HepG2 (cell line): ENCODE measurements at regions not wholly inside any gene's neighbourhood (a gene's known extent, or its start where the extent isn't known, plus 50 kb on each side); places are given as distances from the start of the nearest gene placed in this dataset.

Experiments used
- ATAC-seq: fragments of 200-7000 bp; cut with Tn5 transposase; 3 replicates; pipeline ENCODE4 v1.9.1; 2020; ENCODE audit warnings: mild to moderate bottlenecking, moderate library complexity
- BruUV-seq: library from RNA; stranded (reverse); fragments of 400-500 nt; replicated peaks from 2 replicates; lab custom pipeline; 2021; lab: Mats Ljungman, UMichigan
- CTCF ChIA-PET: fragments of 300-600 bp; formaldehyde crosslinking; extraction: SDS; loops from one replicate; lab custom pipeline; 2021; ENCODE audit warnings: low total read pairs, inconsistent platforms, low intra/inter-chr PET ratio; lab: Yijun Ruan, JAX
- POLR2A ChIA-PET: fragments of 350-600 bp; sonication (Branson Sonifier 250); formaldehyde crosslinking; loops from one replicate; lab custom pipeline; 2020; ENCODE audit warnings: antibody characterized with exemption, inconsistent platforms; lab: Yijun Ruan, JAX
- DNase-seq: peaks from one replicate; pipeline ENCODE4 v3.0.0-alpha.2; 2015; ENCODE audit warnings: low spot score
- FAIRE-seq: peaks from 3 replicates; lab custom pipeline; 2011; peaks lifted over from hg19 to GRCh38; lab: Jason Lieb, UNC
- H2AFZ ChIP-seq: one replicate; pipeline ENCODE4 v1.6.1; 2011; ENCODE audit warnings: low read length, inconsistent platforms
- H3K27ac ChIP-seq: fragments of 300-600 bp; 3 replicates; pipeline ENCODE4 v1.8.0; 2011; ENCODE audit warnings: mixed run types, mild to moderate bottlenecking, mixed read lengths, low read length, inconsistent platforms; ENCODE audit not compliant: insufficient read depth; ENCODE audit errors: extremely low read length
- H3K27me3 ChIP-seq, 2 experiments: fragments of 200-600 bp in 1 of 2; 2 replicates in 1 of 2; 3 replicates in 1 of 2; pipeline versions ENCODE4 v1.6.0 to v1.8.0; 2011; ENCODE audit warnings: low read length in 2 of 2, mild to moderate bottlenecking in 2 of 2, moderate library complexity in 2 of 2, inconsistent platforms in 1 of 2; ENCODE audit not compliant: insufficient read depth in 2 of 2, control insufficient read depth in 1 of 2
- H3K36me3 ChIP-seq, 2 experiments: fragments of 200-600 bp in 1 of 2; replicated peaks in 1 of 2; 2 replicates in 1 of 2; 3 replicates in 1 of 2; pipeline versions ENCODE4 v1.5.1 to v1.8.0; 2011; ENCODE audit warnings: low read length in 2 of 2, inconsistent platforms in 1 of 2; ENCODE audit not compliant: insufficient read depth in 2 of 2, control insufficient read depth in 1 of 2
- H3K4me1 ChIP-seq: 2 replicates; pipeline ENCODE4 v1.5.1; 2012; ENCODE audit warnings: low read length, inconsistent platforms; ENCODE audit not compliant: insufficient read depth
- H3K4me2 ChIP-seq: 2 replicates; pipeline ENCODE4 v1.6.0; 2011; ENCODE audit warnings: low read depth, low read length, inconsistent platforms
- H3K4me3 ChIP-seq, 3 experiments: fragments of 200-600 bp in 1 of 3; sonication (generic), shearing (Covaris generic) in 1 of 3; replicated peaks in 1 of 3; 2 replicates each; pipeline ENCODE4 v1.5.1; 2011 to 2016; ENCODE audit warnings: low read length in 3 of 3, inconsistent platforms in 2 of 3, low read depth in 2 of 3, mild to moderate bottlenecking in 2 of 3, control low read depth in 1 of 3, mixed read lengths in 1 of 3; ENCODE audit not compliant: insufficient read depth in 1 of 3
- H3K79me2 ChIP-seq: one replicate; pipeline ENCODE4 v1.6.1; 2011; ENCODE audit warnings: low read length, inconsistent platforms; ENCODE audit not compliant: insufficient read depth
- H3K9ac ChIP-seq: 2 replicates; pipeline ENCODE4 v1.6.0; 2011; ENCODE audit warnings: mild to moderate bottlenecking, low read depth, low read length, inconsistent platforms; ENCODE audit not compliant: insufficient read depth
- H3K9me3 ChIP-seq: 2 replicates; pipeline ENCODE4 v1.5.1; 2012; ENCODE audit warnings: mild to moderate bottlenecking, low read length
- H4K20me1 ChIP-seq: 2 replicates; pipeline ENCODE4 v1.6.0; 2011; ENCODE audit warnings: inconsistent platforms, mild to moderate bottlenecking, low read length, moderate library complexity; ENCODE audit not compliant: insufficient read depth
- ATF3 ChIP-seq: sonication (generic); formaldehyde crosslinking; IDR thresholded peaks from 2 replicates; pipeline ENCODE4 v1.4.0; 2020; ENCODE audit warnings: missing genetic modification reagents
- CHCHD3 ChIP-seq: sonication (generic); formaldehyde crosslinking; IDR thresholded peaks from 2 replicates; pipeline ENCODE4 v1.8.0; 2022; ENCODE audit warnings: mild to moderate bottlenecking, missing genetic modification reagents, moderate library complexity
- EEA1 ChIP-seq: sonication (generic); formaldehyde crosslinking; IDR thresholded peaks from 2 replicates; pipeline ENCODE4 v1.5.1; 2020; ENCODE audit warnings: mild to moderate bottlenecking, missing genetic modification reagents, borderline replicate concordance
- ESRRA ChIP-seq: sonication (generic); formaldehyde crosslinking; IDR thresholded peaks from 2 replicates; pipeline ENCODE4 v1.5.1; 2020; ENCODE audit warnings: mild to moderate bottlenecking, low read depth, missing genetic modification reagents
- GATAD2A ChIP-seq: IDR thresholded peaks from 2 replicates; pipeline ENCODE4 v1.6.1; 2016
- HMG20B ChIP-seq: conservative IDR thresholded peaks from 2 replicates; pipeline ENCODE4 v1.6.1; 2016; ENCODE audit warnings: missing genetic modification reagents, missing compliant biosample characterization
- JUN ChIP-seq: sonication (generic); formaldehyde crosslinking; IDR thresholded peaks from 2 replicates; pipeline ENCODE4 v1.4.0; 2020; ENCODE audit warnings: mild to moderate bottlenecking, missing genetic modification reagents
- MTF1 ChIP-seq: sonication (generic); formaldehyde crosslinking; IDR thresholded peaks from 2 replicates; pipeline ENCODE4 v1.5.0; 2020; ENCODE audit warnings: missing genetic modification reagents
- NR2F2 ChIP-seq: IDR thresholded peaks from 2 replicates; pipeline ENCODE4 v1.6.1; 2012; ENCODE audit warnings: low read depth, inconsistent platforms, borderline replicate concordance
- PRDM4 ChIP-seq: sonication (generic); formaldehyde crosslinking; IDR thresholded peaks from 2 replicates; pipeline ENCODE4 v1.9.0; 2021; ENCODE audit warnings: missing genetic modification reagents, borderline replicate concordance
- RBM22 ChIP-seq: fragments of 200-400 bp; formaldehyde crosslinking; optimal IDR thresholded peaks from 2 replicates; pipeline ENCODE3; 2017; ENCODE audit warnings: mild to moderate bottlenecking, low read length, moderate library complexity
- SKIL ChIP-seq: sonication (generic); formaldehyde crosslinking; IDR thresholded peaks from 2 replicates; pipeline ENCODE4 v1.8.0; 2022; ENCODE audit warnings: missing genetic modification reagents, mild to moderate bottlenecking, moderate library complexity, borderline replicate concordance
- ZIK1 ChIP-seq: sonication (generic); formaldehyde crosslinking; IDR thresholded peaks from 2 replicates; pipeline ENCODE4 v1.5.0; 2020; ENCODE audit warnings: mild to moderate bottlenecking, low read depth, missing genetic modification reagents, borderline replicate concordance
- ZNF431 ChIP-seq: sonication (generic); formaldehyde crosslinking; IDR thresholded peaks from 2 replicates; pipeline ENCODE4 v1.9.0; 2022; ENCODE audit warnings: missing genetic modification reagents, low read depth, mild to moderate bottlenecking, borderline replicate concordance
- ZNF775 ChIP-seq: sonication (generic); formaldehyde crosslinking; IDR thresholded peaks from 2 replicates; pipeline ENCODE4 v1.4.0; 2020; ENCODE audit warnings: missing genetic modification reagents, mild to moderate bottlenecking, moderate library complexity, borderline replicate concordance
- WGBS: methylation state at CpG from one replicate; pipeline ENCODE4 v1.1.6; 2017; ENCODE audit warnings: low lambda C conversion rate; 5-methylcytosine and 5-hydroxymethylcytosine counted together
- in situ Hi-C: cut with HindIII; loops from 2 replicates; pipeline ENCODE4 v1.10.0; 2017; ENCODE audit warnings: low pct_unique_long_range_greater_than_20kb; ENCODE audit not compliant: extremely low pct_ligation_motif_present
- intact Hi-C: fragments of 100-400 bp; cut with micrococcal nuclease; formaldehyde crosslinking; loops from one replicate; pipeline ENCODE4 v1.10.0; 2022; ENCODE audit not compliant: unreplicated experiment
- TF ChIP-seq, protein P1 (sequence below): sonication (generic); formaldehyde crosslinking; IDR thresholded peaks from 2 replicates; pipeline ENCODE4 v1.8.1; 2023; ENCODE audit warnings: mild to moderate bottlenecking, moderate library complexity, missing genetic modification reagents
- TF ChIP-seq, protein P2 (sequence below): fragments of 450-650 bp; IDR thresholded peaks from 2 replicates; pipeline ENCODE4 v1.6.1; 2016
- TF ChIP-seq, protein P3 (sequence below): sonication (generic); formaldehyde crosslinking; IDR thresholded peaks from 2 replicates; pipeline ENCODE4 v1.8.0; 2022; ENCODE audit warnings: missing genetic modification reagents, low read depth, mild to moderate bottlenecking, borderline replicate concordance

GRCh38 chr2:34663314-34663713 is 1064.2 kb upstream of the FAM98A start:
- DNase-seq: no peak
- TF ChIP-seq PRDM4 (CRISPR knock-in tag) (no peak), EEA1 (no peak), ZIK1 (CRISPR knock-in tag) (no peak), ZNF431 (CRISPR knock-in tag) (no peak), SKIL (CRISPR knock-in tag) (no peak), HMG20B (CRISPR knock-in tag) (no peak), ATF3 (CRISPR knock-in tag) (no peak), RBM22 (no peak), NR2F2 (no peak), GATAD2A (no peak), ZNF775 (CRISPR knock-in tag) (no peak), CHCHD3 (no peak), JUN (CRISPR knock-in tag) (no peak), ESRRA (CRISPR knock-in tag) (no peak), MTF1 (CRISPR knock-in tag) (no peak)
- TF ChIP-seq, protein P1, sequence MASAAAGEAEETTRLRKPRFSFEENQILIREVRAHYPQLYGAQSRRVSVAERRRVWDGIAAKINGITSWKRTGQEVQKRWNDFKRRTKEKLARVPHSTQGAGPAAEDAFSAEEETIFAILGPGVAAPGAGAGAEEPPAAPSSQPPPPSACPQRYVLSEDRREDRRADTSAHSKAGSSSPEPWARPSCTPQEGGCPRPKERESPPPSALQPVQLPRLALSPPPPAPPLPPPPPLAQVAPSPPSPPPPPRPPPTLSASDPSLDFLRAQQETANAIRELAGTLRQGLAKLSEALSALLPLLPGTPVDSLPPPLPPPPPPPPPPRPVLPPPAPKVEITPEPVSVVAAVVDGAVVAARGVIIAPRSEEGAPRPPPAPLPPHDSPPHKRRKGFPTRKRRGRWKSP: no peak
- TF ChIP-seq, protein P2, sequence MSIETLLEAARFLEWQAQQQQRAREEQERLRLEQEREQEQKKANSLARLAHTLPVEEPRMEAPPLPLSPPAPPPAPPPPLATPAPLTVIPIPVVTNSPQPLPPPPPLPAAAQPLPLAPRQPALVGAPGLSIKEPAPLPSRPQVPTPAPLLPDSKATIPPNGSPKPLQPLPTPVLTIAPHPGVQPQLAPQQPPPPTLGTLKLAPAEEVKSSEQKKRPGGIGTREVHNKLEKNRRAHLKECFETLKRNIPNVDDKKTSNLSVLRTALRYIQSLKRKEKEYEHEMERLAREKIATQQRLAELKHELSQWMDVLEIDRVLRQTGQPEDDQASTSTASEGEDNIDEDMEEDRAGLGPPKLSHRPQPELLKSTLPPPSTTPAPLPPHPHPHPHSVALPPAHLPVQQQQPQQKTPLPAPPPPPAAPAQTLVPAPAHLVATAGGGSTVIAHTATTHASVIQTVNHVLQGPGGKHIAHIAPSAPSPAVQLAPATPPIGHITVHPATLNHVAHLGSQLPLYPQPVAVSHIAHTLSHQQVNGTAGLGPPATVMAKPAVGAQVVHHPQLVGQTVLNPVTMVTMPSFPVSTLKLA: no peak
- TF ChIP-seq, protein P3, sequence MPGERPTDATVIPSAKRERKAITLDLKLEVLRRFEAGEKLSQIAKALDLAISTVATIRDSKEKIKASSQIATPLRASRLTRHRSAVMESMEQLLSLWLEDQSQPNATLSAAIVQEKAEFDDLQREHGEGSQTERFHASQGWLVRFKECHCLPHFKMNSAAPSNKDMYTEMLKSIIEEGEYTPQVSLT: no peak

More at GRCh38 chr2:34663314-34663713, 1064.2 kb upstream of the FAM98A start:
- Histone ChIP-seq H3K4me2 (no peak overlapping the region), H4K20me1 (no peaks in the 10 kb centered on the region), H2AFZ (no peak overlapping the region), H3K9me3 (peaks cover 50% of the 10 kb centered on the region), H3K4me3 (no peak overlapping the region), H3K4me1 (no peaks in the 10 kb centered on the region), H3K36me3 (no peaks in the 10 kb centered on the region), H3K27ac (no peak overlapping the region), H3K27me3 (no peaks in the 10 kb centered on the region), H3K79me2 (no peaks in the 10 kb centered on the region), H3K9ac (no peak overlapping the region)
- FAIRE-seq (no peak), ATAC-seq (no peak)
- intact Hi-C loops: no loop called here
- ChIA-PET POLR2A (no interaction called here), CTCF (no interaction called here)
- in situ Hi-C loops: no loop called here
- no TSS peak for BruUV-seq
- 8% methylated on average over 2 of the region's 2 CpGs for WGBS
